WTC11 (cell line): ENCODE measurements at regions not wholly inside any gene's neighbourhood (a gene's known extent, or its start where the extent isn't known, plus 50 kb on each side); places are given as distances from the start of the nearest gene placed in this dataset.

ENCODE experiments used
- ATAC-seq: fragments of 200-7000 bp; cut with Tn5 transposase; 2 replicates; pipeline ENCODE4 v1.10.0; 2021; ENCODE audit warnings: mild to moderate bottlenecking, moderate library complexity
- CTCF ChIA-PET: fragments of 300-600 bp; sonication (Branson Sonifier 250); formaldehyde crosslinking; loops from one replicate; lab custom pipeline; 2021; ENCODE audit warnings: antibody characterized with exemption; lab: Charles Lee
- POLR2A ChIA-PET: fragments of 350-600 bp; sonication (Branson Sonifier 250); formaldehyde crosslinking; loops from one replicate; lab custom pipeline; 2021; ENCODE audit warnings: antibody characterized with exemption; lab: Charles Lee
- DNase-seq: peaks from one replicate; pipeline ENCODE4 v3.0.0; 2021; ENCODE audit warnings: low spot score
- H3K27ac Mint-ChIP-seq: 2 replicates; pipeline ENCODE4 v1.8.0; 2021; ENCODE audit warnings: mixed read lengths
- H3K27me3 Mint-ChIP-seq: 2 replicates; pipeline ENCODE4 v1.8.0; 2021; ENCODE audit warnings: low read depth, mild to moderate bottlenecking, moderate library complexity, mixed read lengths
- H3K36me3 Mint-ChIP-seq: 2 replicates; pipeline ENCODE4 v1.8.0; 2021; ENCODE audit warnings: mixed read lengths
- H3K4me1 Mint-ChIP-seq: 2 replicates; pipeline ENCODE4 v1.8.0; 2022; ENCODE audit warnings: mixed read lengths
- H3K4me3 Mint-ChIP-seq: 2 replicates; pipeline ENCODE4 v1.8.0; 2021; ENCODE audit warnings: mild to moderate bottlenecking, moderate library complexity, mixed read lengths
- H3K9me3 Mint-ChIP-seq: 2 replicates; pipeline ENCODE4 v1.8.0; 2021; ENCODE audit warnings: mixed read lengths
- E2F4 ChIP-seq: sonication (generic); formaldehyde crosslinking; IDR thresholded peaks from 2 replicates; pipeline ENCODE4 v1.8.1; 2022; ENCODE audit warnings: low read depth, mild to moderate bottlenecking, moderate library complexity, missing genetic modification reagents, borderline replicate concordance
- E2F5 ChIP-seq: sonication (generic); formaldehyde crosslinking; IDR thresholded peaks from 2 replicates; pipeline ENCODE4 v1.8.1; 2022; ENCODE audit warnings: mild to moderate bottlenecking, moderate library complexity, missing genetic modification reagents
- ETV6 ChIP-seq: sonication (generic); formaldehyde crosslinking; IDR thresholded peaks from 2 replicates; pipeline ENCODE4 v1.8.1; 2022; ENCODE audit warnings: mild to moderate bottlenecking, missing genetic modification reagents
- FOXP1 ChIP-seq: sonication (generic); formaldehyde crosslinking; IDR thresholded peaks from 2 replicates; pipeline ENCODE4 v1.8.0; 2022; ENCODE audit warnings: missing genetic modification reagents, mild to moderate bottlenecking, moderate library complexity, borderline replicate concordance
- GABPB1 ChIP-seq: sonication (generic); formaldehyde crosslinking; IDR thresholded peaks from 2 replicates; pipeline ENCODE4 v1.8.1; 2023; ENCODE audit warnings: mild to moderate bottlenecking, missing genetic modification reagents
- GTF2I ChIP-seq: fragments of 250-450 bp; sonication (Bioruptor Pico); conservative IDR thresholded peaks from 2 replicates; pipeline ENCODE4 v1.4.0; 2021; ENCODE audit warnings: mild to moderate bottlenecking
- HMGA2 ChIP-seq: fragments of 250-450 bp; sonication (Bioruptor Pico); IDR thresholded peaks from 2 replicates; pipeline ENCODE4 v1.4.0; 2021; ENCODE audit warnings: mild to moderate bottlenecking, moderate library complexity
- HMGXB4 ChIP-seq: sonication (generic); formaldehyde crosslinking; IDR thresholded peaks from 2 replicates; pipeline ENCODE4 v1.8.1; 2023; ENCODE audit warnings: mild to moderate bottlenecking, moderate library complexity, missing genetic modification reagents
- MYBL2 ChIP-seq: sonication (generic); formaldehyde crosslinking; IDR thresholded peaks from 2 replicates; pipeline ENCODE4 v1.8.1; 2023; ENCODE audit warnings: mild to moderate bottlenecking, moderate library complexity, missing genetic modification reagents
- NFATC4 ChIP-seq: fragments of 250-450 bp; sonication (Bioruptor Pico); IDR thresholded peaks from 2 replicates; pipeline ENCODE4 v1.9.0; 2021; ENCODE audit warnings: mild to moderate bottlenecking
- OVOL2 ChIP-seq: fragments of 250-450 bp; sonication (Bioruptor Pico); IDR thresholded peaks from 2 replicates; pipeline ENCODE4 v1.9.0; 2021; ENCODE audit warnings: mild to moderate bottlenecking, borderline replicate concordance
- TEAD4 ChIP-seq: sonication (generic); formaldehyde crosslinking; IDR thresholded peaks from 2 replicates; pipeline ENCODE4 v1.8.0; 2022; ENCODE audit warnings: mild to moderate bottlenecking, missing genetic modification reagents
- ZMAT4 ChIP-seq: fragments of 250-450 bp; sonication (Bioruptor Pico); IDR thresholded peaks from 2 replicates; pipeline ENCODE4 v1.9.0; 2021; ENCODE audit warnings: mild to moderate bottlenecking
- ZNF121 ChIP-seq: sonication (generic); formaldehyde crosslinking; IDR thresholded peaks from 2 replicates; pipeline ENCODE4 v1.8.0; 2023; ENCODE audit warnings: missing genetic modification reagents
- ZNF232 ChIP-seq: sonication (generic); formaldehyde crosslinking; IDR thresholded peaks from 2 replicates; pipeline ENCODE4 v1.8.0; 2022; ENCODE audit warnings: mild to moderate bottlenecking, missing genetic modification reagents
- TF ChIP-seq, protein P1 (sequence below): sonication (generic); formaldehyde crosslinking; conservative IDR thresholded peaks from 2 replicates; pipeline ENCODE4 v1.8.1; 2022; ENCODE audit warnings: mild to moderate bottlenecking, missing genetic modification reagents
- TF ChIP-seq, protein P2 (sequence below): sonication (generic); formaldehyde crosslinking; IDR thresholded peaks from 2 replicates; pipeline ENCODE4 v1.8.1; 2023; ENCODE audit warnings: mild to moderate bottlenecking, missing genetic modification reagents, borderline replicate concordance

GRCh38 chr21:23799376-23799775 is 1807.9 kb downstream of the MRPL39 start (continued):
- no peak for TF ChIP-seq GABPB1 (CRISPR knock-in tag)

GRCh38 chr21:23792300-23792699 is 1815.0 kb downstream of the MRPL39 start:
- ChIA-PET CTCF (no interaction called here), POLR2A (no interaction called here)
- H3K4me1 Mint-ChIP-seq = no peaks in the 10 kb centered on the region
- H3K36me3 Mint-ChIP-seq = peaks cover 9% of the 10 kb centered on the region
- no peak overlapping the region for H3K4me3 Mint-ChIP-seq
- H3K27ac Mint-ChIP-seq = no peak overlapping the region
- no peak for DNase-seq
- H3K9me3 Mint-ChIP-seq = peaks cover 52% of the 10 kb centered on the region
- TF ChIP-seq HMGXB4 (CRISPR knock-in tag) = no peak
- no peak for ATAC-seq
- H3K27me3 Mint-ChIP-seq = no peaks in the 10 kb centered on the region

- Mint-ChIP-seq H3K36me3 (peaks cover 5% of the 10 kb centered on the region), H3K4me3 (no peak overlapping the region), H3K9me3 (peaks cover 55% of the 10 kb centered on the region), H3K27me3 (no peaks in the 10 kb centered on the region), H3K27ac (no peak overlapping the region), H3K4me1 (no peaks in the 10 kb centered on the region)
- DNase-seq (no peak), ATAC-seq (no peak)
- CTCF ChIA-PET = no interaction called here
- POLR2A ChIA-PET = no interaction called here
- TF ChIP-seq OVOL2 (CRISPR knock-in tag) = no peak
- TF ChIP-seq FOXP1 (CRISPR knock-in tag) = no peak
- TF ChIP-seq MYBL2 = no peak
- TF ChIP-seq TEAD4 (CRISPR knock-in tag) = no peak
Observed at GRCh38 chr21:23789864-23790263, 1817.4 kb downstream of the MRPL39 start.

DNA sequence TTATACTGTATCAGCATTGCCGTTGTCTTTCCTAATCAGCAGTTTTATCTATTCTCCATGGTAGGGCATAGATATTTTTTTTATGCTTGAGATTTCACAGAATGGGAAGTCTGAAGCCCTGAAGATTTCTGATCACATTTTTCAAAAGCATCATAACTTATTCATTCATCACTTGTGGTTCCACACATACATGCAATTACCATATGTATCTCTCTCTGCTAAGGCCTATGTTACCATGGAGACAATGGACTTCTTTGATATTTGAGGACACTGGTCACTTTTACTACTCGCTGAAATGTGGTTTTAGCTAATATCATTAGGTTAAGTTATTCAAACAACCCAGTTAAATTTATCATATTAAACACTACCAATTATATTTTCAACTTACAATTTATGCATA is 1827.0 kb downstream of the MRPL39 start:
- no peak overlapping the region for H3K27ac Mint-ChIP-seq
- peaks cover 26% of the 10 kb centered on the region for H3K9me3 Mint-ChIP-seq
- CTCF ChIA-PET = no interaction called here
- H3K4me1 Mint-ChIP-seq = no peaks in the 10 kb centered on the region
- POLR2A ChIA-PET = no interaction called here
- no peak for DNase-seq
- ATAC-seq = no peak
- no peak overlapping the region for H3K4me3 Mint-ChIP-seq
- no peaks in the 10 kb centered on the region for H3K27me3 Mint-ChIP-seq
- H3K36me3 Mint-ChIP-seq = peaks cover 10% of the 10 kb centered on the region
- TF ChIP-seq ZNF121 (CRISPR knock-in tag) = no peak
- TF ChIP-seq GTF2I (CRISPR knock-in tag) = no peak
- no peak for TF ChIP-seq NFATC4 (CRISPR knock-in tag)
- TF ChIP-seq HMGA2 (CRISPR knock-in tag) = no peak
- no peak for TF ChIP-seq ETV6 (CRISPR knock-in tag)
- no peak for TF ChIP-seq ZNF232 (CRISPR knock-in tag)
- TF ChIP-seq, protein P1, sequence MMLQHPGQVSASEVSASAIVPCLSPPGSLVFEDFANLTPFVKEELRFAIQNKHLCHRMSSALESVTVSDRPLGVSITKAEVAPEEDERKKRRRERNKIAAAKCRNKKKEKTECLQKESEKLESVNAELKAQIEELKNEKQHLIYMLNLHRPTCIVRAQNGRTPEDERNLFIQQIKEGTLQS (CRISPR knock-in tag) = no peak
- TF ChIP-seq E2F4 (CRISPR knock-in tag) = no peak
- TF ChIP-seq, protein P2, sequence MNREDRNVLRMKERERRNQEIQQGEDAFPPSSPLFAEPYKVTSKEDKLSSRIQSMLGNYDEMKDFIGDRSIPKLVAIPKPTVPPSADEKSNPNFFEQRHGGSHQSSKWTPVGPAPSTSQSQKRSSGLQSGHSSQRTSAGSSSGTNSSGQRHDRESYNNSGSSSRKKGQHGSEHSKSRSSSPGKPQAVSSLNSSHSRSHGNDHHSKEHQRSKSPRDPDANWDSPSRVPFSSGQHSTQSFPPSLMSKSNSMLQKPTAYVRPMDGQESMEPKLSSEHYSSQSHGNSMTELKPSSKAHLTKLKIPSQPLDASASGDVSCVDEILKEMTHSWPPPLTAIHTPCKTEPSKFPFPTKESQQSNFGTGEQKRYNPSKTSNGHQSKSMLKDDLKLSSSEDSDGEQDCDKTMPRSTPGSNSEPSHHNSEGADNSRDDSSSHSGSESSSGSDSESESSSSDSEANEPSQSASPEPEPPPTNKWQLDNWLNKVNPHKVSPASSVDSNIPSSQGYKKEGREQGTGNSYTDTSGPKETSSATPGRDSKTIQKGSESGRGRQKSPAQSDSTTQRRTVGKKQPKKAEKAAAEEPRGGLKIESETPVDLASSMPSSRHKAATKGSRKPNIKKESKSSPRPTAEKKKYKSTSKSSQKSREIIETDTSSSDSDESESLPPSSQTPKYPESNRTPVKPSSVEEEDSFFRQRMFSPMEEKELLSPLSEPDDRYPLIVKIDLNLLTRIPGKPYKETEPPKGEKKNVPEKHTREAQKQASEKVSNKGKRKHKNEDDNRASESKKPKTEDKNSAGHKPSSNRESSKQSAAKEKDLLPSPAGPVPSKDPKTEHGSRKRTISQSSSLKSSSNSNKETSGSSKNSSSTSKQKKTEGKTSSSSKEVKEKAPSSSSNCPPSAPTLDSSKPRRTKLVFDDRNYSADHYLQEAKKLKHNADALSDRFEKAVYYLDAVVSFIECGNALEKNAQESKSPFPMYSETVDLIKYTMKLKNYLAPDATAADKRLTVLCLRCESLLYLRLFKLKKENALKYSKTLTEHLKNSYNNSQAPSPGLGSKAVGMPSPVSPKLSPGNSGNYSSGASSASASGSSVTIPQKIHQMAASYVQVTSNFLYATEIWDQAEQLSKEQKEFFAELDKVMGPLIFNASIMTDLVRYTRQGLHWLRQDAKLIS (CRISPR knock-in tag) = no peak
- no peak for TF ChIP-seq E2F5 (CRISPR knock-in tag)
- no peak for TF ChIP-seq ZMAT4 (CRISPR knock-in tag)
